ENCODE measurements at regions not wholly inside any gene's neighbourhood (a gene's known extent, or its start where the extent isn't known, plus 50 kb on each side); places are given as distances from the start of the nearest gene placed in this dataset.

GRCh38 chr9:109830545-109830944 lies 50.5 kb downstream of the PALM2AKAP2 start:
- H3K4me1 Mint-ChIP-seq = no peaks in the 10 kb centered on the region
- no peak overlapping the region for H3K4me3 Mint-ChIP-seq
- H3K36me3 Mint-ChIP-seq (ENCODE audit: low read depth) = no peaks in the 10 kb centered on the region
- intact Hi-C loops (cut with micrococcal nuclease) = no loop called here
- no peak overlapping the region for H3K27ac Mint-ChIP-seq
- no peak for DNase-seq
- peaks cover 12% of the 10 kb centered on the region for H3K9me3 Mint-ChIP-seq
- H3K27me3 Mint-ChIP-seq = peaks cover 10% of the 10 kb centered on the region

GRCh38 chr9:109831998-109832658 lies 52.1 kb downstream of the PALM2AKAP2 start:
- intact Hi-C loops (cut with micrococcal nuclease) = no loop called here
- H3K27ac Mint-ChIP-seq = no peak overlapping the region

GRCh38 chr9:109834855-109835254 lies 54.9 kb downstream of the PALM2AKAP2 start:
- Mint-ChIP-seq H3K9me3 (peaks cover 8% of the 10 kb centered on the region), H3K4me3 (no peak overlapping the region), H3K27ac (no peak overlapping the region), H3K4me1 (peaks cover 1% of the 10 kb centered on the region), H3K27me3 (peaks cover 9% of the 10 kb centered on the region), H3K36me3 (ENCODE audit: low read depth) (no peaks in the 10 kb centered on the region)
- intact Hi-C loops (cut with micrococcal nuclease) = no loop called here
- DNase-seq = no peak

More at GRCh38 chr9:109831998-109832658, 52.1 kb downstream of the PALM2AKAP2 start:
- no peak overlapping the region for H3K4me3 Mint-ChIP-seq
- DNase-seq = no peak
- peaks cover 12% of the 10 kb centered on the region for H3K27me3 Mint-ChIP-seq
- peaks cover 1% of the 10 kb centered on the region for H3K4me1 Mint-ChIP-seq
- H3K36me3 Mint-ChIP-seq (ENCODE audit: low read depth) = no peaks in the 10 kb centered on the region
- peaks cover 16% of the 10 kb centered on the region for H3K9me3 Mint-ChIP-seq

- H3K27ac Mint-ChIP-seq = no peak overlapping the region
- no peaks in the 10 kb centered on the region for H3K36me3 Mint-ChIP-seq (ENCODE audit: low read depth)
- H3K27me3 Mint-ChIP-seq = peaks cover 6% of the 10 kb centered on the region
- intact Hi-C loops (cut with micrococcal nuclease) = no loop called here
- DNase-seq = no peak
- no peaks in the 10 kb centered on the region for H3K4me1 Mint-ChIP-seq
- H3K4me3 Mint-ChIP-seq = no peak overlapping the region
- peaks cover 14% of the 10 kb centered on the region for H3K9me3 Mint-ChIP-seq
These were observed 63.6 kb downstream of the PALM2AKAP2 start for GRCh38 chr9:109843641-109844040.

GRCh38 chr9:109845226-109845625 lies 65.2 kb downstream of the PALM2AKAP2 start:
- no peak overlapping the region for H3K4me3 Mint-ChIP-seq
- H3K36me3 Mint-ChIP-seq (ENCODE audit: low read depth) = no peaks in the 10 kb centered on the region
- H3K4me1 Mint-ChIP-seq = no peaks in the 10 kb centered on the region
- peaks cover 12% of the 10 kb centered on the region for H3K9me3 Mint-ChIP-seq
- intact Hi-C loops (cut with micrococcal nuclease) = no loop called here
- peaks cover 4% of the 10 kb centered on the region for H3K27me3 Mint-ChIP-seq
- DNase-seq = no peak
- no peak overlapping the region for H3K27ac Mint-ChIP-seq

- H3K27me3 Mint-ChIP-seq = peaks cover 5% of the 10 kb centered on the region
- DNase-seq = peak; percentile 23
- no peaks in the 10 kb centered on the region for H3K36me3 Mint-ChIP-seq (ENCODE audit: low read depth)
- H3K4me3 Mint-ChIP-seq = no peak overlapping the region
- intact Hi-C loops (cut with micrococcal nuclease) = no loop called here
- H3K9me3 Mint-ChIP-seq = peaks cover 19% of the 10 kb centered on the region
- H3K4me1 Mint-ChIP-seq = no peaks in the 10 kb centered on the region
- H3K27ac Mint-ChIP-seq = no peak overlapping the region
These were observed 66.8 kb downstream of the PALM2AKAP2 start for GRCh38 chr9:109846776-109847175.

- intact Hi-C loops (cut with micrococcal nuclease) = no loop called here
- H3K4me3 Mint-ChIP-seq = no peak overlapping the region
- H3K27me3 Mint-ChIP-seq = peaks cover 17% of the 10 kb centered on the region
- no peaks in the 10 kb centered on the region for H3K4me1 Mint-ChIP-seq
- no peaks in the 10 kb centered on the region for H3K36me3 Mint-ChIP-seq (ENCODE audit: low read depth)
- H3K27ac Mint-ChIP-seq = no peak overlapping the region
- H3K9me3 Mint-ChIP-seq = peaks cover 20% of the 10 kb centered on the region
- no peak for DNase-seq
These were observed 72.6 kb downstream of the PALM2AKAP2 start for GRCh38 chr9:109852556-109852955.

- H3K4me1 Mint-ChIP-seq = no peaks in the 10 kb centered on the region
- H3K27me3 Mint-ChIP-seq = peaks cover 15% of the 10 kb centered on the region
- DNase-seq = no peak
- no peaks in the 10 kb centered on the region for H3K36me3 Mint-ChIP-seq (ENCODE audit: low read depth)
- H3K27ac Mint-ChIP-seq = no peak overlapping the region
- H3K9me3 Mint-ChIP-seq = peaks cover 13% of the 10 kb centered on the region
- no peak overlapping the region for H3K4me3 Mint-ChIP-seq
- intact Hi-C loops (cut with micrococcal nuclease) = no loop called here
These were observed 75.5 kb downstream of the PALM2AKAP2 start for GRCh38 chr9:109855540-109855939.

- Mint-ChIP-seq H3K9me3 (peaks cover 8% of the 10 kb centered on the region), H3K27me3 (peaks cover 17% of the 10 kb centered on the region), H3K4me1 (no peaks in the 10 kb centered on the region), H3K27ac (no peak overlapping the region), H3K36me3 (ENCODE audit: low read depth) (no peaks in the 10 kb centered on the region), H3K4me3 (no peak overlapping the region)
- intact Hi-C loops (cut with micrococcal nuclease) = no loop called here
- DNase-seq = no peak
These were observed 76.8 kb downstream of the PALM2AKAP2 start for GRCh38 chr9:109856785-109857184.

- Mint-ChIP-seq H3K27ac (no peak overlapping the region), H3K4me3 (no peak overlapping the region), H3K4me1 (no peaks in the 10 kb centered on the region), H3K36me3 (ENCODE audit: low read depth) (no peaks in the 10 kb centered on the region), H3K9me3 (peaks cover 6% of the 10 kb centered on the region), H3K27me3 (peaks cover 17% of the 10 kb centered on the region)
- no peak for DNase-seq
- intact Hi-C loops (cut with micrococcal nuclease) = no loop called here
These were observed 77.3 kb downstream of the PALM2AKAP2 start for GRCh38 chr9:109857336-109857735.

GRCh38 chr9:109859447-109859846 lies 79.4 kb downstream of the PALM2AKAP2 start:
- H3K4me3 Mint-ChIP-seq = no peak overlapping the region
- no peak overlapping the region for H3K27ac Mint-ChIP-seq
- DNase-seq = no peak
- peaks cover 7% of the 10 kb centered on the region for H3K27me3 Mint-ChIP-seq
- no peaks in the 10 kb centered on the region for H3K9me3 Mint-ChIP-seq
- H3K4me1 Mint-ChIP-seq = no peaks in the 10 kb centered on the region
- H3K36me3 Mint-ChIP-seq (ENCODE audit: low read depth) = no peaks in the 10 kb centered on the region
- intact Hi-C loops (cut with micrococcal nuclease) = no loop called here

GRCh38 chr9:109860521-109860920 lies 80.5 kb downstream of the PALM2AKAP2 start:
- DNase-seq = no peak
- H3K27ac Mint-ChIP-seq = no peak overlapping the region
- H3K4me1 Mint-ChIP-seq = no peaks in the 10 kb centered on the region
- no peaks in the 10 kb centered on the region for H3K36me3 Mint-ChIP-seq (ENCODE audit: low read depth)
- no peaks in the 10 kb centered on the region for H3K9me3 Mint-ChIP-seq
- no peak overlapping the region for H3K4me3 Mint-ChIP-seq
- intact Hi-C loops (cut with micrococcal nuclease) = no loop called here
- peaks cover 4% of the 10 kb centered on the region for H3K27me3 Mint-ChIP-seq

- peak; percentile 30 for DNase-seq
- Mint-ChIP-seq H3K4me3 (no peak overlapping the region), H3K27ac (no peak overlapping the region), H3K9me3 (no peaks in the 10 kb centered on the region), H3K27me3 (peaks cover 4% of the 10 kb centered on the region), H3K4me1 (no peaks in the 10 kb centered on the region), H3K36me3 (ENCODE audit: low read depth) (no peaks in the 10 kb centered on the region)
- intact Hi-C loops (cut with micrococcal nuclease) = no loop called here
These were observed 81.5 kb downstream of the PALM2AKAP2 start for GRCh38 chr9:109861499-109861898.

- Mint-ChIP-seq H3K27ac (no peak overlapping the region), H3K4me1 (no peaks in the 10 kb centered on the region), H3K36me3 (ENCODE audit: low read depth) (no peaks in the 10 kb centered on the region), H3K27me3 (peaks cover 5% of the 10 kb centered on the region), H3K9me3 (no peaks in the 10 kb centered on the region), H3K4me3 (no peak overlapping the region)
- DNase-seq = no peak
- intact Hi-C loops (cut with micrococcal nuclease) = no loop called here
These were observed 81.9 kb downstream of the PALM2AKAP2 start for GRCh38 chr9:109861918-109862317.

GRCh38 chr9:109862452-109862851 lies 82.5 kb downstream of the PALM2AKAP2 start:
- no peak overlapping the region for H3K4me3 Mint-ChIP-seq
- no peak overlapping the region for H3K27ac Mint-ChIP-seq
- no peaks in the 10 kb centered on the region for H3K4me1 Mint-ChIP-seq
- no peaks in the 10 kb centered on the region for H3K9me3 Mint-ChIP-seq
- peaks cover 8% of the 10 kb centered on the region for H3K27me3 Mint-ChIP-seq
- no peaks in the 10 kb centered on the region for H3K36me3 Mint-ChIP-seq (ENCODE audit: low read depth)
- DNase-seq = no peak
- intact Hi-C loops (cut with micrococcal nuclease) = no loop called here

Data from activated CD4-positive, alpha-beta T cell treated with anti-CD3 and anti-CD28 coated beads, Interleukin-2, amount 10 ng/mL, durations not matched to agents 24 days and 14 days (primary cell).